ENCODE measurements at regions not wholly inside any gene's neighbourhood (a gene's known extent, or its start where the extent isn't known, plus 50 kb on each side); places are given as distances from the start of the nearest gene placed in this dataset.
"Not testable (repeated sequence)": the region's sequence is repeated elsewhere in the genome, so short reads cannot be mapped to it uniquely, and the experiment has no call there.

DNA sequence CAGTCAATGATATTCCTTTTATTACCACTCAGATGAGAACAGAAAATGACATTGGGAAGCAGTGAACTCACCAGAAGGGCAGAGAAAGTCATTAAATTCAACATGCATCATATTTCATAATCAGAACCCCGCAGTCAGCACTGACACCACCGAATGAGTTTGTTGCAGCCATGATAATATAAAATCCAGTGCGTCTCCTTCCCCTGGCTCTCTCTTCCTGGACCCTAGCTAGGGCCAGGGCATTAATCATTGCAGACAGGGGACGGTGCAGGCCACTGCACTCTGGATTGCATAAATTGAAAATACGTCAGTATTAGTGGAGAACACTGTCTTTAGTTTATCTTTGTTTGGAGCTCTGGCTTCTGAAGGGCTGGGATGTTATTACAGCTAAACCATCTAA, 931.5 kb downstream of the TYW1 start:
- no peaks in the 10 kb centered on the region for H3K27me3 ChIP-seq (replicated peaks; ENCODE audit: control insufficient read depth, insufficient read depth, low read length)
- TF ChIP-seq CTCF (IDR thresholded peaks at IDR 0.05; ENCODE audit: insufficient read depth, low read length, poor library complexity, severe bottlenecking): no peak
- no peaks in the 10 kb centered on the region for H3K36me3 ChIP-seq (ENCODE audit: control insufficient read depth, insufficient read depth, low read length)
- no peak for DNase-seq (ENCODE audit: extremely low read depth, insufficient read length)
- H3K4me3 ChIP-seq (replicated peaks; ENCODE audit: low read depth, low read length): no peak overlapping the region

DNA sequence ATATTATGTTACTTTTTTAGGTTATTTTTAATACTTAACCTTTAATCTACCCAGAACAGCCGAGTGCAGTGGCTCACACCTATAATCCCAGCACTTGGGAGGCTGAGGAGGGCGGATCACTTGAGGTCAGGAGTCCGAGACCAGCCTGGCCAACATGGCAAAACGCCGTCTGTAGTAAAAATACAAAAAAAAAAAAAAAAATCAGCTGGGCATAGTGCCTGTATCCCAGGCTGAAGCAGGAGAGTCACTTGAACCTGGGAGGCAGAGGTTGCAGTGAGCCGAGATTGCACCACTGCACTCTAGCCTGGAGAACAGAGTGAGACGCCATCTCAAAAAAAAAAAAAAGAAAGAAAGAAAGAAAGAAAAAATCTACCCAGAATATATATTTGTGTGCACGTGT, 939.8 kb downstream of the TYW1 start:
- not testable (repeated sequence) for H3K4me3 ChIP-seq (replicated peaks; ENCODE audit: low read depth, low read length); H3K27me3 ChIP-seq (replicated peaks; ENCODE audit: control insufficient read depth, insufficient read depth, low read length); DNase-seq (ENCODE audit: extremely low read depth, insufficient read length); H3K36me3 ChIP-seq (ENCODE audit: control insufficient read depth, insufficient read depth, low read length)

DNA sequence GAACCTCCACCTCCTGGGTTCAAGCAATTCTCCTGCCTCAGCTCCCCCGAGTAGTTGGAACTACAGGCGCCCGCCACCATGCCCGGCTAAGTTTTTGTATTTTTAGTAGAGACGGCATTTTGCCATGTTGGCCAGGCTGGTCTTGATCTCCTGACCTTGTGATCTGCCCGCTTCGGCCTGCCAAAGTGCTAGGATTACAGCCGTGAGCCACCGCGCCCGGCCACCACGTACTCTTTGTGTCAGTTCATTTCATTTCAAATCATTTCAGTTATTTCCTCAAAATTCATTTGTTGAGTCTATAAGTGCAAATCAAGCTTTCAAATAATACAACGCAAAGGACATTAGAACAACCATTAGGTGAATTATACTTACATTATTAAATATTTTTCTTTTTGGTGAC, 943.8 kb downstream of the TYW1 start:
- Histone ChIP-seq H3K27me3 (replicated peaks; ENCODE audit: control insufficient read depth, insufficient read depth, low read length) (no peaks in the 10 kb centered on the region), H3K4me3 (replicated peaks; ENCODE audit: low read depth, low read length) (no peak overlapping the region), H3K36me3 (ENCODE audit: control insufficient read depth, insufficient read depth, low read length) (no peaks in the 10 kb centered on the region)
- TF ChIP-seq CTCF (IDR thresholded peaks at IDR 0.05; ENCODE audit: insufficient read depth, low read length, poor library complexity, severe bottlenecking): no peak
- DNase-seq (ENCODE audit: extremely low read depth, insufficient read length): no peak

- Histone ChIP-seq H3K4me3 (replicated peaks; ENCODE audit: low read depth, low read length) (no peak overlapping the region), H3K36me3 (ENCODE audit: control insufficient read depth, insufficient read depth, low read length) (no peaks in the 10 kb centered on the region), H3K27me3 (replicated peaks; ENCODE audit: control insufficient read depth, insufficient read depth, low read length) (no peaks in the 10 kb centered on the region)
- no peak for TF ChIP-seq CTCF (IDR thresholded peaks at IDR 0.05; ENCODE audit: insufficient read depth, low read length, poor library complexity, severe bottlenecking)
- DNase-seq (ENCODE audit: extremely low read depth, insufficient read length): no peak
Measured at GRCh38 chr7:67947191-67947590, 950.6 kb downstream of the TYW1 start.

DNA sequence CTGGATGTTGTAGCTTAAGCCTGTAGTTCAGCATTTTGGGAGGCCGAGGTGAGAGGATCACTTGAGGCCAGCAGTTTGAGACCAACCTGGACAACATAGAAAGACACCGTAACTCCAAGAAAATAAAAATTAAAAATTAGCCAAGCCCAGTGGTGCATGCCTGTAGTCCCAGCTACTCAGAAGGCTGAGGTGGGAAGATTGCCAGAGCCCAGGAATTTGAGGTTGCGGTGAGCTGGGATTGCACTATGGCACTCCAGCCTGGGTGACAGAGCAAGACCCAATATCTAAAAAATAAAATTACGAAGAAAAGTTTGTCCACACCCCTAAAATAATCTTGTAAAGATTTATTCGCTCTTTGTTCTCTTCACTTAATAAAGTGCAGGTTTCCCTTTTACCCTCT, 951.0 kb downstream of the TYW1 start:
- TF ChIP-seq CTCF (IDR thresholded peaks at IDR 0.05; ENCODE audit: insufficient read depth, low read length, poor library complexity, severe bottlenecking): no peak
- Histone ChIP-seq H3K36me3 (ENCODE audit: control insufficient read depth, insufficient read depth, low read length) (no peaks in the 10 kb centered on the region), H3K4me3 (replicated peaks; ENCODE audit: low read depth, low read length) (no peak overlapping the region), H3K27me3 (replicated peaks; ENCODE audit: control insufficient read depth, insufficient read depth, low read length) (no peaks in the 10 kb centered on the region)
- DNase-seq (ENCODE audit: extremely low read depth, insufficient read length): no peak

DNA sequence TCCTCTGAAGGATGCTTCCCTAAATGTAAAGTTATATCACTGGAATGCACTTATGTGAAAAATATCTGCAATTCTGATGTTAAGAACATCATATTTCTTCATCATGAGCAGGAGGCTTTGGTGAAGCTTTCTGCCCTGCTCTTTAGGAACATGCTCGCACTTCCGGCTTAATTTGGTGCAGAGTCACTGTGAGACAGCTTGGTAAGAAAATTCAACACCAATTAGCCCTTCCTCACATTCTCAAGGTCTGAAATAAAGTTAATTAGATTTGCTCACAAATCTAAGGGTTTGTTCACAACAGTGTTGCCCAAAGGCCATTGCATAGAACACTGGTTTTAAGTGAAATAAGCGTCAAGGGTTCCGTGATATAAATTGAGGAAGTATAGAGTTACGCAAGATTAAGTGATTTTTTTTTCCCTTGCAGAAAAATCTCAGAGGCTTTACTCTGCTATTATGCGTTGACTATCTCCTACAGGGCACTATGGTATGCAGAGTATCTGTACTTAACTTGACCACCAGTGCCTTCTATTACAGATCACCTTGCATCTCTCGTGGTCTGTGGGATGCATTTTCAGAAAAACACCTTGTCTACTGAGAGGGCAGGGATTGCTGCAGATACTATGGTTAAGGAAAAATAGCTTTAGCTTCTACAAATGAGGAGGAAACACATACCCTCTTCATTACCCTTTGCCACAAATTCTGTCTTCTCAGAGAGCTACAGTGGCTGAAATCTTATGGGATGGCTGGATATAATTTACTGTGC, 953.9 kb downstream of the TYW1 start:
- Histone ChIP-seq H3K4me3 (replicated peaks; ENCODE audit: low read depth, low read length) (no peak overlapping the region), H3K27me3 (replicated peaks; ENCODE audit: control insufficient read depth, insufficient read depth, low read length) (no peaks in the 10 kb centered on the region), H3K36me3 (ENCODE audit: control insufficient read depth, insufficient read depth, low read length) (no peaks in the 10 kb centered on the region)
- no peak for DNase-seq (ENCODE audit: extremely low read depth, insufficient read length)
- TF ChIP-seq CTCF (IDR thresholded peaks at IDR 0.05; ENCODE audit: insufficient read depth, low read length, poor library complexity, severe bottlenecking): no peak

All from GM06990 (cell line).